Neuronal stem cell (in vitro differentiated cells): ENCODE measurements at regions not wholly inside any gene's neighbourhood (a gene's known extent, or its start where the extent isn't known, plus 50 kb on each side); places are given as distances from the start of the nearest gene placed in this dataset.

Experiments used
- DNase-seq: peaks from one replicate; pipeline ENCODE4 v3.0.0-alpha.2; 2013; ENCODE audit warnings: low spot score
- H2AFZ ChIP-seq: one replicate; pipeline ENCODE4 v1.6.1; 2013; ENCODE audit warnings: mild to moderate bottlenecking, low read length, inconsistent platforms
- H2AK5ac ChIP-seq: 2 replicates; pipeline ENCODE4 v1.6.1; 2013; ENCODE audit warnings: low read depth, mild to moderate bottlenecking, inconsistent platforms, low read length, moderate library complexity, mixed read lengths
- H2BK120ac ChIP-seq: 2 replicates; pipeline ENCODE4 v1.6.1; 2013; ENCODE audit warnings: low read depth, mild to moderate bottlenecking, inconsistent platforms, low read length, moderate library complexity, mixed read lengths
- H2BK12ac ChIP-seq: one replicate; pipeline ENCODE4 v1.6.1; 2013; ENCODE audit warnings: low read length, inconsistent platforms
- H2BK15ac ChIP-seq: 2 replicates; pipeline ENCODE4 v1.6.1; 2013; ENCODE audit warnings: mild to moderate bottlenecking, low read length, inconsistent platforms, mixed read lengths
- H2BK5ac ChIP-seq: one replicate; pipeline ENCODE4 v1.6.1; 2013; ENCODE audit warnings: inconsistent platforms, mild to moderate bottlenecking, low read length, moderate library complexity
- H3K14ac ChIP-seq: one replicate; pipeline ENCODE4 v1.6.1; 2013; ENCODE audit warnings: low read length, inconsistent platforms
- H3K18ac ChIP-seq: 2 replicates; pipeline ENCODE4 v1.6.1; 2013; ENCODE audit warnings: low read length, inconsistent platforms
- H3K23ac ChIP-seq: 2 replicates; pipeline ENCODE4 v1.6.1; 2013; ENCODE audit warnings: low read depth, mild to moderate bottlenecking, mixed read lengths, low read length, inconsistent platforms; ENCODE audit not compliant: poor library complexity
- H3K27ac ChIP-seq: replicated peaks from 3 replicates; pipeline ENCODE4 v1.5.1; 2013; ENCODE audit warnings: low read length, inconsistent platforms
- H3K27me3 ChIP-seq, 3 experiments: 2 replicates each; pipeline ENCODE4 v1.6.1; 2013; ENCODE audit warnings: low read length in 3 of 3, mild to moderate bottlenecking in 2 of 3, inconsistent platforms in 1 of 3, low read depth in 1 of 3, mixed read lengths in 1 of 3, moderate library complexity in 1 of 3; ENCODE audit not compliant: control insufficient read depth in 3 of 3, insufficient read depth in 3 of 3
- H3K36me3 ChIP-seq, 2 donors: replicated peaks in 1 of 2; 2 replicates each; pipeline ENCODE4 v1.6.1; 2013; ENCODE audit warnings: low read length in 2 of 2; ENCODE audit not compliant: control insufficient read depth in 2 of 2, insufficient read depth in 2 of 2
- H3K4ac ChIP-seq: 2 replicates; pipeline ENCODE4 v1.6.1; 2013; ENCODE audit warnings: inconsistent platforms, mild to moderate bottlenecking, low read length, moderate library complexity
- H3K4me1 ChIP-seq, 2 donors: 1 replicate in 1 of 2; 2 replicates in 1 of 2; pipeline ENCODE4 v1.6.1; 2013; ENCODE audit warnings: low read length in 2 of 2, low read depth in 1 of 2; ENCODE audit not compliant: control insufficient read depth in 2 of 2, insufficient read depth in 1 of 2
- H3K4me2 ChIP-seq: one replicate; pipeline ENCODE4 v1.6.1; 2013; ENCODE audit warnings: mild to moderate bottlenecking, low read length, inconsistent platforms; ENCODE audit not compliant: insufficient read depth, poor library complexity, severe bottlenecking
- H3K4me3 ChIP-seq, 2 donors: 2 replicates each; pipeline ENCODE4 v1.5.1; 2013; ENCODE audit warnings: low read length in 2 of 2, mild to moderate bottlenecking in 2 of 2, inconsistent platforms in 1 of 2, moderate library complexity in 1 of 2
- H3K79me1 ChIP-seq: one replicate; pipeline ENCODE4 v1.6.1; 2013; ENCODE audit warnings: low read depth, mild to moderate bottlenecking, inconsistent platforms, low read length, moderate library complexity
- H3K9ac ChIP-seq: one replicate; pipeline ENCODE4 v1.6.1; 2013; ENCODE audit warnings: mild to moderate bottlenecking, low read depth, low read length, inconsistent platforms; ENCODE audit not compliant: poor library complexity
- H3K9me3 ChIP-seq, 2 donors: replicated peaks in 1 of 2; 2 replicates each; pipeline versions ENCODE3 to v1.6.1; 2013; ENCODE audit warnings: low read length in 2 of 2, mild to moderate bottlenecking in 2 of 2, inconsistent platforms in 1 of 2, low read depth in 1 of 2, mixed read lengths in 1 of 2, moderate library complexity in 1 of 2; ENCODE audit not compliant: control insufficient read depth in 2 of 2, insufficient read depth in 1 of 2
- H4K8ac ChIP-seq: one replicate; pipeline ENCODE4 v1.6.1; 2013; ENCODE audit warnings: low read depth, mild to moderate bottlenecking, inconsistent platforms, low read length, moderate library complexity
- H4K91ac ChIP-seq: one replicate; pipeline ENCODE4 v1.6.1; 2013; ENCODE audit warnings: low read length, low read depth, mild to moderate bottlenecking, inconsistent platforms; ENCODE audit not compliant: poor library complexity
- WGBS, 2 donors: extraction: QIAGEN DNeasy Blood & Tissue Kit; methylation state at CpG; one replicate each; pipeline ENCODE4 v1.1.7; 2013; ENCODE audit warnings: missing lambda C conversion rate in 2 of 2, mixed read lengths in 1 of 2; ENCODE audit not compliant: insufficient read length in 2 of 2, insufficient replicate concordance in 1 of 2; ENCODE audit errors: extremely low coverage in 2 of 2; 5-methylcytosine and 5-hydroxymethylcytosine counted together

- H4K8ac ChIP-seq: no peak overlapping the region
- no peak overlapping the region for H2AK5ac ChIP-seq
- H3K27me3 ChIP-seq: peaks cover 0 to 2% (median 0%) of the 10 kb centered on the region in 3 experiments
- no peak overlapping the region for H4K91ac ChIP-seq
- H3K4me1 ChIP-seq: no peaks in the 10 kb centered on the region
- no peaks in the 10 kb centered on the region for H3K36me3 ChIP-seq
- no peak overlapping the region for H3K27ac ChIP-seq
- no peak overlapping the region for H3K14ac ChIP-seq
- no peaks in the 10 kb centered on the region for H3K79me1 ChIP-seq
- no peak overlapping the region for H3K4ac ChIP-seq
- no peak overlapping the region for H3K9ac ChIP-seq
- no peak overlapping the region for H2BK120ac ChIP-seq
- H3K4me3 ChIP-seq: no peak overlapping the region
- no peak for DNase-seq
- no CpG with 5 or more reads among the region's 4 CpGs for WGBS, 2 donors
- peaks cover 0 to 6% of the 10 kb centered on the region in 2 donors for H3K9me3 ChIP-seq
- no peak overlapping the region for H3K23ac ChIP-seq
- no peak overlapping the region for H2BK15ac ChIP-seq
- H3K18ac ChIP-seq: no peak overlapping the region
- no peak overlapping the region for H3K4me2 ChIP-seq
- no peak overlapping the region for H2BK12ac ChIP-seq
- H2BK5ac ChIP-seq: no peak overlapping the region
- H2AFZ ChIP-seq: no peak overlapping the region
These were observed 283.0 kb upstream of the FOXK1 start for GRCh38 chr7:4399121-4399520.

- Histone ChIP-seq H4K8ac (no peak overlapping the region), H3K27me3 (peaks cover 0 to 2% (median 0%) of the 10 kb centered on the region in 3 experiments), H3K4me1 (no peaks in the 10 kb centered on the region), H2BK12ac (no peak overlapping the region), H3K18ac (no peak overlapping the region), H2AFZ (no peak overlapping the region), H3K14ac (no peak overlapping the region), H3K4me2 (no peak overlapping the region), H3K9me3 (peaks cover 0 to 6% of the 10 kb centered on the region in 2 donors), H4K91ac (no peak overlapping the region), H2AK5ac (no peak overlapping the region), H3K4me3 (no peak overlapping the region), H3K79me1 (no peaks in the 10 kb centered on the region), H2BK5ac (no peak overlapping the region), H3K27ac (no peak overlapping the region), H3K36me3 (no peaks in the 10 kb centered on the region), H2BK120ac (no peak overlapping the region), H3K9ac (no peak overlapping the region), H3K23ac (no peak overlapping the region), H3K4ac (no peak overlapping the region), H2BK15ac (no peak overlapping the region)
- no peak for DNase-seq
- WGBS, 2 donors: no CpG with 5 or more reads among the region's 8 CpGs
These were observed 282.5 kb upstream of the FOXK1 start for GRCh38 chr7:4399596-4399995.

GRCh38 chr7:4406288-4407058 lies 275.6 kb upstream of the FOXK1 start:
- Histone ChIP-seq H2BK120ac (no peak overlapping the region), H4K8ac (no peak overlapping the region), H4K91ac (no peak overlapping the region), H3K9me3 (peaks cover 0 to 2% of the 10 kb centered on the region in 2 donors), H3K23ac (no peak overlapping the region), H2BK15ac (no peak overlapping the region), H3K4ac (no peak overlapping the region), H2BK12ac (no peak overlapping the region), H3K27me3 (no peaks in the 10 kb centered on the region), H3K14ac (no peak overlapping the region), H3K4me3 (no peak overlapping the region), H3K79me1 (no peaks in the 10 kb centered on the region), H3K4me2 (no peak overlapping the region), H3K18ac (no peak overlapping the region), H3K4me1 (no peaks in the 10 kb centered on the region), H2BK5ac (no peak overlapping the region), H2AFZ (peak overlapping the region; percentile 25), H2AK5ac (no peak overlapping the region), H3K36me3 (no peaks in the 10 kb centered on the region), H3K9ac (no peak overlapping the region), H3K27ac (no peak overlapping the region)
- WGBS, 2 donors: no CpG with 5 or more reads among the region's 7 CpGs
- no peak for DNase-seq

DNA sequence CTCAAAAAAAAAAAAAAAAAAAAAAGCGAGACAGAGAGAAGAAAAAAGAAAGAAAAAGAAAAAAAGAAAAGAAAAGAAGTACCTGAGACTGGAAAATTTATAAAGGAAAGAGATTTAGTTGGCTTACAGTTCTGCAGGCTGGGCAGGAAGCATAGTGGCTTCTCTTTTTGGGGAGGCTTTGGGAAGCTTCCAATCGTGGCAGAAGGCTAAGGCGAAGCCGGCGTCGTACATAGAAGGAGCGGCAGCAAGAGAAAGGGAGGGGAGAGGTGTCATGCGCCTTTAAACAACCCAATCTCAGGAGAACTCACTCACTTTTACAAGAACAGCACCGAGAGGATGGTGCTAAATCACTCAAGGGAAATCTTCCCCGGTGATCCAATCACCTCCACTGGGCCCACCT lies 272.1 kb upstream of the FOXK1 start:
- Histone ChIP-seq H2BK120ac (no peak overlapping the region), H2BK12ac (no peak overlapping the region), H2AK5ac (no peak overlapping the region), H2AFZ (no peak overlapping the region), H2BK5ac (no peak overlapping the region), H3K9me3 (peaks cover 0 to 4% of the 10 kb centered on the region in 2 donors), H3K36me3 (no peaks in the 10 kb centered on the region), H3K4me2 (no peak overlapping the region), H3K4ac (no peak overlapping the region), H3K27ac (no peak overlapping the region), H3K23ac (no peak overlapping the region), H2BK15ac (no peak overlapping the region), H3K18ac (no peak overlapping the region), H3K4me1 (no peaks in the 10 kb centered on the region), H3K27me3 (no peaks in the 10 kb centered on the region), H3K79me1 (no peaks in the 10 kb centered on the region), H3K14ac (no peak overlapping the region), H3K9ac (no peak overlapping the region), H4K91ac (no peak overlapping the region), H4K8ac (no peak overlapping the region), H3K4me3 (no peak overlapping the region)
- DNase-seq: no peak
- WGBS, 2 donors: no CpG with 5 or more reads among the region's 10 CpGs
